ENCODE measurements at regions not wholly inside any gene's neighbourhood (a gene's known extent, or its start where the extent isn't known, plus 50 kb on each side); places are given as distances from the start of the nearest gene placed in this dataset.

- no peaks in the 10 kb centered on the region for H3K36me3 Mint-ChIP-seq (ENCODE audit: insufficient read depth)
- H3K27me3 Mint-ChIP-seq, result peaks cover 13% of the 10 kb centered on the region
- TF ChIP-seq CTCF (IDR thresholded peaks at IDR 0.05; ENCODE audit: unreplicated experiment), result no peak
- peaks cover 17% of the 10 kb centered on the region for H3K9me3 Mint-ChIP-seq (ENCODE audit: low read depth)
- DNase-seq (ENCODE audit: low spot score, unreplicated experiment), result no peak
- no peak overlapping the region for H3K4me3 Mint-ChIP-seq (ENCODE audit: low read depth)
- no peak overlapping the region for H3K27ac Mint-ChIP-seq
- no peaks in the 10 kb centered on the region for H3K4me1 Mint-ChIP-seq (ENCODE audit: low read depth)
Observed at GRCh38 chr12:126760092-126760491, 1506.9 kb upstream of the TMEM132C start.

- H3K27ac Mint-ChIP-seq, result no peak overlapping the region
- no peaks in the 10 kb centered on the region for H3K4me1 Mint-ChIP-seq (ENCODE audit: low read depth)
- TF ChIP-seq CTCF (IDR thresholded peaks at IDR 0.05; ENCODE audit: unreplicated experiment), result no peak
- no peak for DNase-seq (ENCODE audit: low spot score, unreplicated experiment)
- H3K27me3 Mint-ChIP-seq, result peaks cover 10% of the 10 kb centered on the region
- no peaks in the 10 kb centered on the region for H3K36me3 Mint-ChIP-seq (ENCODE audit: insufficient read depth)
- no peak overlapping the region for H3K4me3 Mint-ChIP-seq (ENCODE audit: low read depth)
- peaks cover 17% of the 10 kb centered on the region for H3K9me3 Mint-ChIP-seq (ENCODE audit: low read depth)
Observed at GRCh38 chr12:126761420-126761819, 1505.5 kb upstream of the TMEM132C start.

GRCh38 chr12:126762150-126762549, 1504.8 kb upstream of the TMEM132C start:
- TF ChIP-seq CTCF (IDR thresholded peaks at IDR 0.05; ENCODE audit: unreplicated experiment), result no peak
- H3K36me3 Mint-ChIP-seq (ENCODE audit: insufficient read depth), result no peaks in the 10 kb centered on the region
- H3K27me3 Mint-ChIP-seq, result peaks cover 4% of the 10 kb centered on the region
- no peak overlapping the region for H3K4me3 Mint-ChIP-seq (ENCODE audit: low read depth)
- H3K9me3 Mint-ChIP-seq (ENCODE audit: low read depth), result peaks cover 22% of the 10 kb centered on the region
- DNase-seq (ENCODE audit: low spot score, unreplicated experiment), result no peak
- no peaks in the 10 kb centered on the region for H3K4me1 Mint-ChIP-seq (ENCODE audit: low read depth)
- H3K27ac Mint-ChIP-seq, result no peak overlapping the region

- peaks cover 22% of the 10 kb centered on the region for H3K9me3 Mint-ChIP-seq (ENCODE audit: low read depth)
- H3K36me3 Mint-ChIP-seq (ENCODE audit: insufficient read depth), result no peaks in the 10 kb centered on the region
- H3K27me3 Mint-ChIP-seq, result peaks cover 4% of the 10 kb centered on the region
- H3K4me1 Mint-ChIP-seq (ENCODE audit: low read depth), result no peaks in the 10 kb centered on the region
- no peak for DNase-seq (ENCODE audit: low spot score, unreplicated experiment)
- no peak overlapping the region for H3K27ac Mint-ChIP-seq
- no peak for TF ChIP-seq CTCF (IDR thresholded peaks at IDR 0.05; ENCODE audit: unreplicated experiment)
- H3K4me3 Mint-ChIP-seq (ENCODE audit: low read depth), result no peak overlapping the region
Observed at GRCh38 chr12:126763359-126763758, 1503.6 kb upstream of the TMEM132C start.

GRCh38 chr12:126767334-126767733, 1499.6 kb upstream of the TMEM132C start:
- Mint-ChIP-seq H3K36me3 (ENCODE audit: insufficient read depth) (no peaks in the 10 kb centered on the region), H3K4me3 (ENCODE audit: low read depth) (no peak overlapping the region), H3K9me3 (ENCODE audit: low read depth) (peaks cover 30% of the 10 kb centered on the region), H3K27me3 (no peaks in the 10 kb centered on the region), H3K4me1 (ENCODE audit: low read depth) (no peaks in the 10 kb centered on the region), H3K27ac (no peak overlapping the region)
- DNase-seq (ENCODE audit: low spot score, unreplicated experiment), result no peak
- no peak for TF ChIP-seq CTCF (IDR thresholded peaks at IDR 0.05; ENCODE audit: unreplicated experiment)

Data from progenitor cell of endocrine pancreas (in vitro differentiated cells).